H1 (cell line): ENCODE measurements at regions not wholly inside any gene's neighbourhood (a gene's known extent, or its start where the extent isn't known, plus 50 kb on each side); places are given as distances from the start of the nearest gene placed in this dataset.

Experiments
- RNF2 ChIP-seq: fragments of 200-900, 300-1000 bp; sonication (generic); IDR thresholded peaks from 2 replicates; pipeline ENCODE4 v1.7.1; 2016; ENCODE audit warnings: borderline replicate concordance, low read depth, mild to moderate bottlenecking, antibody characterized with exemption, low read length; ENCODE audit not compliant: poor library complexity, severe bottlenecking; ENCODE audit errors: missing control alignments

DNA sequence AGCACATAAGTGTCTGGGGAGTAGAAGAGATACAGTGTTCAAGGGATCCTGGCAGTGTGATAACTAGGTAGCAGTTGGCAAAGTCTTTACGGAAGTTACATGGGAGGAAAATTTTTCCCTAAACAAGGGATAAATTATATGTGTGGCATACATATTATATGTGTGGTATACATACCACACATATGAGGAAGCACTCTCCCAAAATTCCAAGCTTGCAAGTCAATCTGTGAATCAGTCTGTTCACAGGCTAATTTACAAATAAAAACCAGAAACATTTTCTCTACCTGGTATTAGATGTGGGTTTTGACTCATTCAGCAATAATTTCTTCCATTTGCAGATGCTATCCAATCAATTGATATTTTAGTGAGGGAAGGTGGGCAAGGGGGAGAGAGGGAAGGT, 110.0 kb downstream of the ISOC1 start (continued):
- no peak for TF ChIP-seq RNF2
